ENCODE measurements at regions not wholly inside any gene's neighbourhood (a gene's known extent, or its start where the extent isn't known, plus 50 kb on each side); places are given as distances from the start of the nearest gene placed in this dataset.
A peak's percentile ranks its signal among the peaks of the same experiment; 100 is the strongest.

DNA sequence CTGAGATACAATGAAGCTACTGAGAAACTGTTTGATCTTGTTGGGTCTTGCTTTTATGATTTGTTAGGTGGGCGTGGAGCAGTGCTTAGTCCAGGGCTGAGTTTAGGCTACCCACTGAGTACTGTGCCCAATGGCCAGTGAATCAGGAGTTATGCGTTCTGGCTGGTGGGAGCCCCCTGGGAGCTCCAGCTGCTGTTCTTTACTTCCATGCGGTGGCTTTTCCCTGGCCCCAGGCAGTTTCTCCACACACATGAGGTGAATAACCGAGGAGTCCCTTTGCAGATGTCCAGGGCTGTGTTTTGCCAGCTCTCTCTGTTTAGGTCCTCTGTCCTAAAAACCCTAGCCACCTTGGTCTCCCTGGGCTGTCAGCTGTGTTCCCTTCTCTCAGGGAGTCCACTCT lies 106.5 kb downstream of the KLF13 start:
- TF ChIP-seq, protein P1, sequence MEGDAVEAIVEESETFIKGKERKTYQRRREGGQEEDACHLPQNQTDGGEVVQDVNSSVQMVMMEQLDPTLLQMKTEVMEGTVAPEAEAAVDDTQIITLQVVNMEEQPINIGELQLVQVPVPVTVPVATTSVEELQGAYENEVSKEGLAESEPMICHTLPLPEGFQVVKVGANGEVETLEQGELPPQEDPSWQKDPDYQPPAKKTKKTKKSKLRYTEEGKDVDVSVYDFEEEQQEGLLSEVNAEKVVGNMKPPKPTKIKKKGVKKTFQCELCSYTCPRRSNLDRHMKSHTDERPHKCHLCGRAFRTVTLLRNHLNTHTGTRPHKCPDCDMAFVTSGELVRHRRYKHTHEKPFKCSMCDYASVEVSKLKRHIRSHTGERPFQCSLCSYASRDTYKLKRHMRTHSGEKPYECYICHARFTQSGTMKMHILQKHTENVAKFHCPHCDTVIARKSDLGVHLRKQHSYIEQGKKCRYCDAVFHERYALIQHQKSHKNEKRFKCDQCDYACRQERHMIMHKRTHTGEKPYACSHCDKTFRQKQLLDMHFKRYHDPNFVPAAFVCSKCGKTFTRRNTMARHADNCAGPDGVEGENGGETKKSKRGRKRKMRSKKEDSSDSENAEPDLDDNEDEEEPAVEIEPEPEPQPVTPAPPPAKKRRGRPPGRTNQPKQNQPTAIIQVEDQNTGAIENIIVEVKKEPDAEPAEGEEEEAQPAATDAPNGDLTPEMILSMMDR (IDR thresholded peaks at IDR 0.05; ENCODE audit: low read depth, low read length): no peak
- Histone ChIP-seq H3K27me3 (ENCODE audit: control insufficient read depth, insufficient read depth, low read length) (no peaks in the 10 kb centered on the region), H3K9me3 (ENCODE audit: control insufficient read depth, insufficient read depth, low read length) (no peaks in the 10 kb centered on the region), H3K27ac (ENCODE audit: low read depth, low read length) (no peak overlapping the region), H3K4me3 (ENCODE audit: low read depth, low read length) (no peak overlapping the region)
- ChIA-PET POLR2A (no interaction called here), CTCF (no interaction called here)
- no peak for DNase-seq (ENCODE audit: low read depth, low spot score)

DNA sequence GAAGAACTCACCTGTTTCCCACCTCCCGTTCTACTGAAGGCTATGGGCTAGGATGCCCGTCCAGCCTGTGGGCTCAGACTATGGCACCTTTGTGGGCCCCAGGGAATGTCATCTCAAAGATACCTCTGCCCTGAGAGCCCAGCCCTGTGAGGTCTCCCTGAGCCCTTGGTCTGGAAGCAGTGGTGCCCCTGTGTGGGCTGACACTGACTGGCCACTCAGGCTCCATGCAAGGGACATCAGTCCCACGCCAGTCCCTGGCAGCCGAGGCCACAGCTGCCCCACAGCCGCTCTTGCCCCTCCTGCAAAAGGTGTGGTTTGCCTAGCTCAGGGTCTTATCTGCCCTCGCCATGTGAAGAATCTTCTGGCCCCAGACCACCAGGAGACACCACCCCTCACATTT lies 106.9 kb downstream of the KLF13 start:
- DNase-seq (ENCODE audit: low read depth, low spot score): no peak
- Histone ChIP-seq H3K27me3 (ENCODE audit: control insufficient read depth, insufficient read depth, low read length) (no peaks in the 10 kb centered on the region), H3K27ac (ENCODE audit: low read depth, low read length) (no peak overlapping the region), H3K4me3 (ENCODE audit: low read depth, low read length) (no peak overlapping the region), H3K9me3 (ENCODE audit: control insufficient read depth, insufficient read depth, low read length) (no peaks in the 10 kb centered on the region)
- CTCF ChIA-PET: interaction anchor here (1.0 to 11.2 kb wide), 2 partner anchors 24 to 55 kb away, joined by 3 to 89 read pairs; no protein-coding TSS in a partner anchor
- POLR2A ChIA-PET: interaction anchor here (2.5 kb wide), 1 partner anchor 25 kb away, joined by 7 read pairs; no protein-coding TSS in a partner anchor
- TF ChIP-seq, protein P1 (IDR thresholded peaks at IDR 0.05; ENCODE audit: low read depth, low read length): no peak

DNA sequence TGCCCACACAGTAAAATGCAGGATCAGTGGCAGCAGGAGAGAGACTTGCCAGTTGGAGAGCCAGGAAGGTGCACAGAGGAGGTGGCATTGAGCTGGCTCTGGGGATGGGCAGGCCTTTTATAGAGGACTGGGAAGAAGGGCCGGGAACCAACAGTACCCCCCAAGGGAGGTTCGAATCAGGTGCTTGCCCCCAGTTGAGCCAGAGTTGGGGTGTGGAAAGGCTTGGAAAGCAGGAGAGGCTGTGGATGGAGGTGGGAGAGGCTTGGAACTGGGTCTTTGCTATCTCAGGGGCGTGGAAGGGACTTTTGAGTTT lies 107.6 kb downstream of the KLF13 start:
- POLR2A ChIA-PET: interaction anchor here (0.8 to 2.5 kb wide), 3 partner anchors 24 to 108 kb away, joined by 3 to 7 read pairs (median 4); partner anchors contain the start of gene KLF13
- H3K27ac ChIP-seq (ENCODE audit: low read depth, low read length): peak overlapping the region; percentile 87
- H3K9me3 ChIP-seq (ENCODE audit: control insufficient read depth, insufficient read depth, low read length): no peaks in the 10 kb centered on the region
- no peak for DNase-seq (ENCODE audit: low read depth, low spot score)
- no peaks in the 10 kb centered on the region for H3K27me3 ChIP-seq (ENCODE audit: control insufficient read depth, insufficient read depth, low read length)
- TF ChIP-seq, protein P1 (IDR thresholded peaks at IDR 0.05; ENCODE audit: low read depth, low read length): no peak
- CTCF ChIA-PET: interaction anchor here (0.6 to 11.2 kb wide), 15 partner anchors 9 to 306 kb away, joined by 3 to 89 read pairs (median 4); no protein-coding TSS in a partner anchor
- no peak overlapping the region for H3K4me3 ChIP-seq (ENCODE audit: low read depth, low read length)

DNA sequence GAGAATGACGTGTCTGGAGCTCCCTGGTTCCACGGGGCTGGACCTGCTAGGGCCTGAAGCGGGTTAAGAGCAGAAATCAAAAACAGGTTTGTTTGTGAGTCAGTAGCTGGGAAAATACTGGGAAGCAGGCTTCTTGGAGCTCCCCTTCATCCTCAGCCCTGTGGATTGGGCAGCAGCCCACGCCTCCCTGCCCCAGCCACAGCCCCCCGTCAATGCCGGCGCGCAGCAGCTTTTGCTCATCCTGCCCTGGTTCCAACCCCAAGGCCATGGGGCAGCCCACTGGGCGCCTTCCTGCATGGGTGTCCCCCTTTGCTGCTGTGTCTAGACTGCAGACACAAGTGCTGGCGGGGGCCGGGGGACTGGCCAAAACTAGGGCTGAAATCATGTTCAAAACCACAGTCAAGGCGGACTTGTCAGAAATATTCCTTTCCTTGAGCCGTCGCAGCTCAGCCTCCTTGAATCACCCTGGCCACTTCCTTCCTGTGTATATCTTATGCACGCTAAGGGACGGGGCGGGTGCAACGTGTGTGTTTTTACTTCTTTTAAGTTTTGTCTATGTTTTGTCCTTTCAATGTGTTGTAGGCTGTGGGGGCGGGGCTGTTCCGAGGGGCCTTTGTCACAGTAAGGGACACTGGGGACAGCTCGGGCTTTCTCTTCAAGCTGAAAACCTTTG lies 108.1 kb downstream of the KLF13 start:
- no peaks in the 10 kb centered on the region for H3K27me3 ChIP-seq (ENCODE audit: control insufficient read depth, insufficient read depth, low read length)
- TF ChIP-seq, protein P1 (IDR thresholded peaks at IDR 0.05; ENCODE audit: low read depth, low read length): no peak
- H3K27ac ChIP-seq (ENCODE audit: low read depth, low read length): peak overlapping the region; percentile 87
- H3K4me3 ChIP-seq (ENCODE audit: low read depth, low read length): peak overlapping the region; percentile 25
- CTCF ChIA-PET: interaction anchor here (0.6 to 11.2 kb wide), 23 partner anchors 9 to 306 kb away, joined by 3 to 89 read pairs (median 4); partner anchors contain the start of gene KLF13
- POLR2A ChIA-PET: interaction anchor here (0.8 to 2.5 kb wide), 5 partner anchors 9 to 108 kb away, joined by 3 to 7 read pairs (median 4); partner anchors contain the start of gene KLF13
- DNase-seq (ENCODE audit: low read depth, low spot score): peak; percentile 61
- H3K9me3 ChIP-seq (ENCODE audit: control insufficient read depth, insufficient read depth, low read length): no peaks in the 10 kb centered on the region

DNA sequence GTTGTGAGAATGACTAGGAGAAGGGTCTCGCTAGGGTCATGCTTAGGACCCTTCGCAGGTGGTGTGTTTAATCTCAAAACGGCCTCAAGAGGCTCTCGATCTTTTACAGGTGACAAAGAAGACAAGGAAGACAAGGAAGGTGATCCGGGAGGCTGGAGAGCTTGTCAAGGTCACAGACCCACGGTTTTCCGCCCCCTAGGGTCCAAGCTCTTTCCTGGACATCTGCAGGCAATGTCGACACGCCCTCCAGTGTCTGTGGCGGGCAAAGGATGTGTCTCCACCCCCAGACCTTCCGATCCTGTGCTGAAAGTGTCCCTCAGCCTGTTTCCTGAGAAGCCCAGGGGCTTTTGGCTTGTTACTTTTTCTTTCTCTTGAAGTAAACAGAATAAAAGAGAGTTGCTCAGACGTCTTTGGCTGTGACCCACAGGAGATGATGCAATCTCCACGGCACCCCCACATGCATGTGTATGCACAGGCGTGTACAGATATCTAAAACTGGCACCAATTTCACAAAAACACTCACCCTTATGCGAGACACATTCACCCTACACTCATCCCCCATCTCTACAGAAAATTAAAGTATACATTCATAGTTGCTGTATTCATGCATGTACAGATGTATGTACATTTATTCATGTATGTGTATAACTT lies 108.8 kb downstream of the KLF13 start:
- Histone ChIP-seq H3K4me3 (ENCODE audit: low read depth, low read length) (peak overlapping the region; percentile 25), H3K27me3 (ENCODE audit: control insufficient read depth, insufficient read depth, low read length) (no peaks in the 10 kb centered on the region), H3K9me3 (ENCODE audit: control insufficient read depth, insufficient read depth, low read length) (no peaks in the 10 kb centered on the region; the same call in 1 of the 2 replicates), H3K27ac (ENCODE audit: low read depth, low read length) (peak overlapping the region; percentile 87)
- CTCF ChIA-PET: interaction anchor here (0.6 to 11.2 kb wide), 20 partner anchors 8 to 307 kb away, joined by 3 to 89 read pairs (median 4); partner anchors contain the start of gene KLF13
- TF ChIP-seq, protein P1 (IDR thresholded peaks at IDR 0.05; ENCODE audit: low read depth, low read length): peak; percentile 70
- DNase-seq (ENCODE audit: low read depth, low spot score): peak; percentile 32
- POLR2A ChIA-PET: interaction anchor here (0.8 to 2.5 kb wide), 4 partner anchors 9 to 109 kb away, joined by 3 to 7 read pairs (median 4); partner anchors contain the start of gene KLF13
